ENCODE measurements at regions not wholly inside any gene's neighbourhood (a gene's known extent, or its start where the extent isn't known, plus 50 kb on each side); places are given as distances from the start of the nearest gene placed in this dataset.

GRCh38 chr18:22680944-22681343 lies 252.2 kb upstream of the RBBP8 start:
- TF ChIP-seq, protein P1, sequence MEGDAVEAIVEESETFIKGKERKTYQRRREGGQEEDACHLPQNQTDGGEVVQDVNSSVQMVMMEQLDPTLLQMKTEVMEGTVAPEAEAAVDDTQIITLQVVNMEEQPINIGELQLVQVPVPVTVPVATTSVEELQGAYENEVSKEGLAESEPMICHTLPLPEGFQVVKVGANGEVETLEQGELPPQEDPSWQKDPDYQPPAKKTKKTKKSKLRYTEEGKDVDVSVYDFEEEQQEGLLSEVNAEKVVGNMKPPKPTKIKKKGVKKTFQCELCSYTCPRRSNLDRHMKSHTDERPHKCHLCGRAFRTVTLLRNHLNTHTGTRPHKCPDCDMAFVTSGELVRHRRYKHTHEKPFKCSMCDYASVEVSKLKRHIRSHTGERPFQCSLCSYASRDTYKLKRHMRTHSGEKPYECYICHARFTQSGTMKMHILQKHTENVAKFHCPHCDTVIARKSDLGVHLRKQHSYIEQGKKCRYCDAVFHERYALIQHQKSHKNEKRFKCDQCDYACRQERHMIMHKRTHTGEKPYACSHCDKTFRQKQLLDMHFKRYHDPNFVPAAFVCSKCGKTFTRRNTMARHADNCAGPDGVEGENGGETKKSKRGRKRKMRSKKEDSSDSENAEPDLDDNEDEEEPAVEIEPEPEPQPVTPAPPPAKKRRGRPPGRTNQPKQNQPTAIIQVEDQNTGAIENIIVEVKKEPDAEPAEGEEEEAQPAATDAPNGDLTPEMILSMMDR (IDR thresholded peaks at IDR 0.05), result no peak
- TF ChIP-seq POLR2A (IDR thresholded peaks at IDR 0.05; ENCODE audit: low read depth) (no peak), POLR2AphosphoS5 (IDR thresholded peaks at IDR 0.05) (no peak), EP300 (IDR thresholded peaks at IDR 0.05) (no peak)
